H1 (cell line): ENCODE measurements at regions not wholly inside any gene's neighbourhood (a gene's known extent, or its start where the extent isn't known, plus 50 kb on each side); places are given as distances from the start of the nearest gene placed in this dataset.

Experiments
- CBX8 ChIP-seq: fragments of 300-800, 300-1000 bp; sonication (generic); IDR thresholded peaks from 2 replicates; pipeline ENCODE4 v1.7.1; 2016; ENCODE audit warnings: low read depth, low read length, borderline replicate concordance
- CHD7 ChIP-seq: fragments of 300-600 bp; sonication (generic); IDR thresholded peaks from 2 replicates; pipeline ENCODE4 v1.7.1; 2012; ENCODE audit warnings: low read length, moderate library complexity, mild to moderate bottlenecking, inconsistent platforms; ENCODE audit not compliant: insufficient replicate concordance
- NRF1 ChIP-seq: IDR thresholded peaks from 2 replicates; pipeline ENCODE4 v1.6.1; 2011; ENCODE audit warnings: mild to moderate bottlenecking, low read depth, low read length, improper control_type of control experiment
- POLR2AphosphoS5 ChIP-seq: IDR thresholded peaks from 2 replicates; pipeline ENCODE4 v1.6.1; 2011; ENCODE audit warnings: low read depth, low read length
- SAP30 ChIP-seq: fragments of 300-600 bp; sonication (generic); IDR thresholded peaks from 2 replicates; pipeline ENCODE4 v1.7.1; 2012; ENCODE audit warnings: low read length, moderate library complexity, mild to moderate bottlenecking, inconsistent platforms; ENCODE audit not compliant: insufficient read depth, insufficient replicate concordance
- SRF ChIP-seq: IDR thresholded peaks from 2 replicates; pipeline ENCODE4 v1.6.1; 2011; ENCODE audit warnings: mild to moderate bottlenecking, low read depth, low read length, moderate library complexity
- YY1 ChIP-seq: IDR thresholded peaks from 2 replicates; pipeline ENCODE4 v1.6.1; 2011; ENCODE audit warnings: low read depth, mild to moderate bottlenecking, low read length

- no peak for TF ChIP-seq CHD7
- no peak for TF ChIP-seq YY1
- TF ChIP-seq NRF1 = no peak
- TF ChIP-seq POLR2AphosphoS5 = no peak
- TF ChIP-seq CBX8 = no peak
- TF ChIP-seq SRF = no peak
- no peak for TF ChIP-seq SAP30
Measured at GRCh38 chr6:87903323-87903722, 144.3 kb upstream of the SPACA1 start (continued).
